Activated CD8-positive, alpha-beta memory T cell treated with anti-CD3 and anti-CD28 coated beads for 24 hours (primary cell): ENCODE measurements at regions not wholly inside any gene's neighbourhood (a gene's known extent, or its start where the extent isn't known, plus 50 kb on each side); places are given as distances from the start of the nearest gene placed in this dataset.

ENCODE experiments used
- DNase-seq: peaks from one replicate; pipeline ENCODE4 v3.0.0-alpha.2; 2020

DNA sequence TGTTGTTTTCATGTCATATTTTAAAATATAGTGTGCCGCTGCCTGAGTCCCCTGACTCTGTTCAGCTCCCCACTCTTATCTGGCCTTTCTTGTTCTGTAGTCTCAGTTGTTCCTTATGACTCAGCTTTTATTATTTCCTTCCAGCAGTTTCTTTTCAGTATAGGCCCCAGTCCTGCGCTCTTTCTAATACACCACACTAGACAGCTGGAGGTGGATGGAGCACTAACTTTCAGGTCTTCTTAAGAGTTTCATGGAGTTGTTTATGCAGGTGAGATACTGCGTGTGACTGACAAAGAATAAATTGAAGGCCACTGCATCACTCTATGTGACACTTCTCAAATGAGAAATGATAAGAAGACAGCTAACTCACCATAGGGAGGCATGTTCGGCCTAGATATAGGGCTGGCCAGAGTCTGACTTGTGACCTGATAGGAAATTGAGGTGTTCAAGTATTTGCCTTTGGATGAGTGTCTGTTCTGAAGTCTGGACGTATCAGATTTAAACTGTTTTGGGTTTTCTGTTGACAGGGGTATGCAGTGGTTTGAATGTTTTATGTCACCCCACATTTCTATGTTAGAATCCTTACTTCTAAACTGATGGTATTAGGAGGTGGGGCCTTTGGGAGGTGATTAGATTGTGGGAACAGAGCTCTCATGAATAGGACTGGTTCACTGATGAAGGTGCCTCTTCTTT is 60.8 kb upstream of the CLMN start:
- no peak for DNase-seq

DNA sequence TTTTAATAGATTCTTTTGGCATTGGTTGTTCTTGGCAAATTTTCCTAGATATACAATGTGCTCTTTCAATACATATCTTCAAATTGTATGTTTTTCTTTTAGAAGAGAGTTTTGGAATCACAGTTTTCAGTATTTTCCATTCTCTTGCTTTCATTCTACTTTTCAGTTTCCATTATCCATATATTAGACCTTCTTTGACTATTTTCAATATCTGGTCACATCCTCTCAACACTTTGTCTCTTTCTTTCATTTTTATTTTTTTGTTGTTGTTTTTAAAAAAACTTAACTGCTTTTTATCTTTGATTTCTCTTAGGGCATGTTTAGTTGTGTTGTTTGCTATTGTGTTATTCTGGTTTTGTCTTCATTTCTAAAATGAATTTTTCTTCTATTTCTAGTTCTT is 59.9 kb upstream of the CLMN start:
- no peak for DNase-seq

DNA sequence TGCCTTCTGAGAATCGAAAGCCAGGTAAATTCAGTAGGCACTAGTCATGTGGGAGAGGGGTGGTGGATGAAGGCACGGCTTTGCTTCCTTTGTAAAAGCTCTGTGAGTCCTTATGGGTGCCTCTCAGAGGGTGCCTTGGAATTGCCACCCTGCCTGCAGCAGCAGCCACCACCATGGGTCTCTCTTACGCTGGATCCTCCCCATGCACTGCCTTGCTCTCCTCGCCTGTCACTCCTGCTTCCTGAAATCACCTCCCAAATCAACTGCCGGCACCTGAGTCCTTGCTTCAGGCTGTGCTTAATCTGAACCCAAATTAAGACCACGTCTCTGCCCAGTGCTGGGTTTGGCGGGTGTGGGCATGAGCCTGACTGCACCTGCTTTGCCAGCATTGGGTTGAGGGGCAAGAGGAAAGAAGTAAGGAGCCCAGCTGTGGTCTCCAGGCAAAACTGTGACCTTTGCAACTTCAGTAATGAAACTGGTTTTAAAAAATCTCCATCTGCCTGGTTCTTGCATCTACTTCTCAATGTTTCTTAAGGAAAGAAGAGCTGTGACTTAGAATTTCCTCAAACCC is 55.9 kb upstream of the CLMN start:
- peak; percentile 37 for DNase-seq

DNA sequence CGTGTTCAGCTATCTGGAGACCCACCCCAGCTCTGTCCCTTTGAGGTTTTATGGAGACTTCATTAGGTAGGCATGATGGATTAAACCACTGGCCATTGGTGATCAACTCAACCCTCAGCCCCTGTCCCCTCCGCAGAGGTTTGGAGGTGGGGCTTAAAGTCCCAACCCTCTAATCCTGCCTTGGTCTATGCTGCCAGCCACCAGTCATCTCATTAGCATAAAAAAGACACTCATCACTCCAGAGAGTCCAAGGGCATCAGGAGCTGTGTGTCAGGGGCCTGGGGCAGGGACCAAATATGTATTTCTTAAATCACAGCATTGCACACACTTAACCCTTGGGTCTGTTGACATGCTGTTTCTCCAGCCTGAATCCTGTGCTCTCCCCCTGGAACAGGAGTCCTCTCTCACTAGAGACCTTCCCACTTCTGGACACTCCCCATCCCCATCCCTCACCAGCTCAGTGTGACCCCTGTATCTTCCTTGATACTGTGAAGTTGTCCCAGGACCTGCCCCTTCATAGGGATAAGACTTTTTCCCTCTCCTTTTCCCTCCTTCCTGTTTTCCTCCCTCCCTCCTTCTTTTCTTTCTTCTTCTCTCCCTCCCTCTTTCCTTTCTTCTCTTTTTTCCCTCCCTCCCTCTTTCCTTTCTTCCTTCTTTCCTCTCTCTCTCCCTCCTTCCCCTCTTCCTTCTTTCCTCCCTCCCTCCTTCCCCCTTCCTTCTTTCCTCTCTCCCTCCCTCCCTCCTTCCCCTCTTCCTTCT is 54.7 kb upstream of the CLMN start:
- DNase-seq, result peak; percentile 38

DNA sequence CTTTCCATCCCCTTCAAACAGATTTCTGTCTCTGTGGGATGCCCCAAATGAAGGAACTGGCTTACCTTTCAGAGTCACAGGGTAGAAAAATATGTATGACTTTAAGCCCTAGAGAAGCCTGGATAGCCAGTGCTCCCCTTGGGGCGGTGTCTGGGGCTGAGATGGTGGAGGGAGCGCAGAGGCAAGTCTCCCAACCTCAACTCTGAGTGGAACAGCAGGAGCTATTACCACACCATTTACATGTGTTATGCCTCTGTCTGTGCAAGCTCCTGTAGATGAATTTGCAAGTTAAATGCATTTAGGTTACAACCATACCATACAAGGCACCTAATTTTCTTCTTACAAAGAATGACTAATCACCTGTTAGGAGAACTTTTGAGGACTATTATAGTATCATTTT is 50.4 kb upstream of the CLMN start:
- DNase-seq, result peak; percentile 41
